Vagina (tissue), 2 donors: ENCODE measurements at regions not wholly inside any gene's neighbourhood (a gene's known extent, or its start where the extent isn't known, plus 50 kb on each side); places are given as distances from the start of the nearest gene placed in this dataset.

Experiments
- DNase-seq, 2 donors: peaks; one replicate each; pipeline ENCODE4 v3.0.0-alpha.2; 2017; ENCODE audit errors: extremely low spot score in 2 of 2
- H3K27ac ChIP-seq: fragments of 200-600 bp; sonication (generic); one replicate; pipeline ENCODE4 v1.5.1; 2019
- H3K27me3 ChIP-seq: fragments of 200-600 bp; sonication (generic); one replicate; pipeline ENCODE4 v1.5.1; 2019
- H3K36me3 ChIP-seq, 2 donors: fragments of 200-600 bp; sonication (generic); one replicate each; pipeline ENCODE4 v1.5.1; 2017 to 2019
- H3K4me1 ChIP-seq: fragments of 200-600 bp; sonication (generic); one replicate; pipeline ENCODE4 v1.5.1; 2019
- H3K4me3 ChIP-seq, 2 donors: fragments of 200-600 bp; sonication (generic); 1 replicate in 1 of 2; 2 replicates in 1 of 2; pipeline ENCODE4 v1.5.1; 2016 to 2019
- H3K9me3 ChIP-seq: fragments of 200-600 bp; sonication (generic); one replicate; pipeline ENCODE4 v1.5.1; 2019
- POLR2A ChIP-seq, 2 donors: fragments of 450-650 bp; IDR thresholded peaks; one replicate each; pipeline ENCODE4 v1.6.1; 2017; ENCODE audit warnings: antibody characterized with exemption in 2 of 2, mild to moderate bottlenecking in 2 of 2, moderate library complexity in 2 of 2
- POLR2AphosphoS5 ChIP-seq, 2 donors: sonication (generic); formaldehyde crosslinking; IDR thresholded peaks; one replicate each; pipeline ENCODE4 v1.9.0; 2017; ENCODE audit warnings: antibody characterized with exemption in 2 of 2, mild to moderate bottlenecking in 2 of 2, low read depth in 1 of 2; ENCODE audit not compliant: insufficient read depth in 1 of 2
- intact Hi-C: fragments of 100-400 bp; cut with DNase I; formaldehyde crosslinking; loops from one replicate; pipeline ENCODE4 v1.15.1; 2023
- TF ChIP-seq, protein P1 (sequence below), 3 experiments: fragments of 450-650 bp in 2 of 3; fragments of 200-600 bp in 1 of 3; sonication (generic) in 1 of 3; IDR thresholded peaks; one replicate each; pipeline ENCODE4 v1.5.1; 2017 to 2019; ENCODE audit warnings: antibody characterized with exemption in 3 of 3, mild to moderate bottlenecking in 2 of 3, moderate library complexity in 2 of 3

DNA sequence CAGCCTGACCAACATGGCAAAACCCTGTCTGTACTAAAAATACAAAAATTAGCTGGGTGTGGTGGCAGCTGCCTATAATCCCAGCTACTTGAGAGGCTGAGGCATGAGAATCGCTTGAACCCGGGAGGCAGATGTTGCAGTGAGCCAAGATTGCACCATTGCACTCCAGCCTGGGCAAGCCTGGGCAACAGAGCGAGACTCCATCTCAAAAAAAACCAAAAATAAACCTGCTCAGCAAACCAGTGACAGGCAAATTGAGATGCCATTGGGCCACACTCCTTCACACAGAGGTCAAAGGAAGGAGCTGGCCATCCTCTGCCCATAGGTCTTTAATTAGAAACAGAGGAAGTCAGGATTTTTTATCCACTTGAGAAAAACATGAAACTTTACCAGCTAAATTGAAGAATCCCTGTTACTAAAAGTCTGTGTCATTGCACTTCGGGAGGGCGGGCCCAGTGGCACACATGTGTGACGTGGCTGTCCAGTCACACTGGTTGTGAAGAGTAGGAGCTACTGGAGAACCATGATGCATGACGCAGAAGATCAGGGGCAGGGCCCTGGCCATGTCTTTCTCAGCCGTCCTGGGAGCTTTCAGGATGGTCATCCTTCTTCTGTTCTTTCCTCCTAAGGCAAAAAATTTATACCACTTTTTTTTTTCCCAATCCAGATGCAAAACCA is 118.3 kb upstream of the ZNF438 start:
- no peaks in the 10 kb centered on the region for H3K9me3 ChIP-seq
- no peak for TF ChIP-seq POLR2AphosphoS5 (IDR thresholded peaks at IDR 0.05; ENCODE audit: insufficient read depth in 1 of 2, low read depth in 1 of 2)
- TF ChIP-seq, protein P1, sequence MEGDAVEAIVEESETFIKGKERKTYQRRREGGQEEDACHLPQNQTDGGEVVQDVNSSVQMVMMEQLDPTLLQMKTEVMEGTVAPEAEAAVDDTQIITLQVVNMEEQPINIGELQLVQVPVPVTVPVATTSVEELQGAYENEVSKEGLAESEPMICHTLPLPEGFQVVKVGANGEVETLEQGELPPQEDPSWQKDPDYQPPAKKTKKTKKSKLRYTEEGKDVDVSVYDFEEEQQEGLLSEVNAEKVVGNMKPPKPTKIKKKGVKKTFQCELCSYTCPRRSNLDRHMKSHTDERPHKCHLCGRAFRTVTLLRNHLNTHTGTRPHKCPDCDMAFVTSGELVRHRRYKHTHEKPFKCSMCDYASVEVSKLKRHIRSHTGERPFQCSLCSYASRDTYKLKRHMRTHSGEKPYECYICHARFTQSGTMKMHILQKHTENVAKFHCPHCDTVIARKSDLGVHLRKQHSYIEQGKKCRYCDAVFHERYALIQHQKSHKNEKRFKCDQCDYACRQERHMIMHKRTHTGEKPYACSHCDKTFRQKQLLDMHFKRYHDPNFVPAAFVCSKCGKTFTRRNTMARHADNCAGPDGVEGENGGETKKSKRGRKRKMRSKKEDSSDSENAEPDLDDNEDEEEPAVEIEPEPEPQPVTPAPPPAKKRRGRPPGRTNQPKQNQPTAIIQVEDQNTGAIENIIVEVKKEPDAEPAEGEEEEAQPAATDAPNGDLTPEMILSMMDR (IDR thresholded peaks at IDR 0.05), result no peak
- no peak for TF ChIP-seq POLR2A (IDR thresholded peaks at IDR 0.05)
- H3K27me3 ChIP-seq, result no peaks in the 10 kb centered on the region
- no peaks in the 10 kb centered on the region for H3K36me3 ChIP-seq
- H3K27ac ChIP-seq, result no peak overlapping the region
- DNase-seq, result no peak
- H3K4me1 ChIP-seq, result peaks cover 19% of the 10 kb centered on the region
- intact Hi-C loops, result no loop called here
- no peak overlapping the region for H3K4me3 ChIP-seq

DNA sequence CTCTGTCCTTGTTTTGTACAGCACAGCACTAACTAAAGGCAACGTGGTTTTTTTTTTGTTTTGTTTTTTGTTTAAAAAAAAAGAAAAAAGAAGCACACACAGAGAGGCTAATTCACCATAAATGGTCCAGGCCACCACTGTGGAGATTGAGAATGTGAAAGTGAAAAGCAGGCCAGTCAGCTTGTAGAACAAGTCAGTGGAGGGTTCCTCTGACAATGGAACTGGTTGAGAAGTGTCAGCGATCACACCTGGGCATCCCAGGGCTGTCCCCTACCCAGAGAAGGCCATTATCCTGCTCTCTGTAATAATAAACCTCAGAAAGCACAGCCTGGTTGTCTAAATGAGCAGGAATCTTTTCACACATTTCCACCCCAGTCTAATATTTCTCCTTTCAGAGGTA is 119.6 kb upstream of the ZNF438 start:
- H3K4me1 ChIP-seq, result peaks cover 11% of the 10 kb centered on the region
- no peaks in the 10 kb centered on the region for H3K9me3 ChIP-seq
- TF ChIP-seq POLR2A (IDR thresholded peaks at IDR 0.05), result no peak
- TF ChIP-seq POLR2AphosphoS5 (IDR thresholded peaks at IDR 0.05; ENCODE audit: insufficient read depth in 1 of 2, low read depth in 1 of 2), result no peak
- TF ChIP-seq, protein P1 (IDR thresholded peaks at IDR 0.05), result no peak
- no peak overlapping the region for H3K27ac ChIP-seq
- DNase-seq, result no peak
- intact Hi-C loops, result no loop called here
- H3K36me3 ChIP-seq, result no peaks in the 10 kb centered on the region
- H3K4me3 ChIP-seq, result no peak overlapping the region
- no peaks in the 10 kb centered on the region for H3K27me3 ChIP-seq

DNA sequence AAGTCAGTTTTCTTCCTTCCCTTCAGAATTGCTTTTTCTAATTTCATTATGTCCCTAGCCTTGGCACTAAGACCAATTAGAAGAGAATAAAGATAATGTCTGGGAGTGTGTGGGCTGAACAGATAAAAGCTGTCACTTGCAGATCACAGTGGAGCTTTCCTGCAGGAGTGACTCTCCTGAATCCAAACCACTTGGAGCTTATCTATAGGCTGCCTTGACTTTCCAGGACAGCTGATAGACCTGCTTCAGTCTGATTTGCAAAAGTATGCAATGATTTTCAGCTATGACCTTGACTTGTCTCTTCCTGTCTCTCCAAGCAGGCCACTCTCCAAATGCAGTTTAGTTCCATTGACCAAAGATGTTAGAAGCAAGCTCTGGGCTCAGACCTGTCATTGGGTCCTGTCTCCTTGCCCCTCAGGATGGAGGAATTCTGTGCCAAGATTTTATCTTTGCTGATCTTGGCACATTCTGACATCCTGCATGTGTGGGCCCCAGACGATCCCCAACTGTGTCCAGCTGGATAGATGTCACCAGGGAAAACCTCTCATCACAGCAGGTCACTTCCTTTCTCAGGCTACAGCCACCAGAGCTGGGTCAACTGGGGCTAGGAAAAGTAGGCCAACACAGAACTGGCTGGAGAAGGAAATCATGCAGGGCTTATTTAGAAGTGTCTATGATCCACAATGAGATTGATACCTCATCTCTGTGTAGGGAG is 120.9 kb upstream of the ZNF438 start:
- H3K4me3 ChIP-seq, result no peak overlapping the region
- no peak overlapping the region for H3K27ac ChIP-seq
- intact Hi-C loops, result no loop called here
- H3K36me3 ChIP-seq, result no peaks in the 10 kb centered on the region
- H3K4me1 ChIP-seq, result peaks cover 8% of the 10 kb centered on the region
- no peaks in the 10 kb centered on the region for H3K9me3 ChIP-seq
- no peaks in the 10 kb centered on the region for H3K27me3 ChIP-seq
- TF ChIP-seq POLR2A (IDR thresholded peaks at IDR 0.05), result no peak
- no peak for DNase-seq

DNA sequence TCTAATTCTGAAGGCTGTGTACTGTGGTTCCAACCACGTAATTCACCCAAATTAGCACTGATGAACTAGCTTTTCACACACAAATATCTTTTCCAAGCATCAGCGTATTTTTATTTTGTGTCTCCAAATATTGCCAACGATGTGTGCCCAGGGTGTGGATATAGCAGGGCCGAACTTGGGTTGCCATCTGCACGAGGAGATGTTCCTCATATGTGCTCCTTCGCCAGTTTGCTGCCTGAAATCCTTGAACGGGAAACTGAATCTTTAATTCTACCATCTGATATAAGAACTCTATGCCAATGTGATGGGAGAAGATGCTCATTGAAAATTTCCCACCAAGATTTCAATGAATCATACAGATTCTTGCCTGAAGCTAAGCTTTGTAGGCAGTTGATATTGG is 121.5 kb upstream of the ZNF438 start:
- H3K27me3 ChIP-seq, result no peaks in the 10 kb centered on the region
- H3K27ac ChIP-seq, result no peak overlapping the region
- TF ChIP-seq POLR2A (IDR thresholded peaks at IDR 0.05) (no peak), POLR2AphosphoS5 (IDR thresholded peaks at IDR 0.05; ENCODE audit: insufficient read depth in 1 of 2, low read depth in 1 of 2) (no peak)
- TF ChIP-seq, protein P1 (IDR thresholded peaks at IDR 0.05), result no peak
- intact Hi-C loops, result no loop called here
- no peaks in the 10 kb centered on the region for H3K36me3 ChIP-seq
- H3K9me3 ChIP-seq, result no peaks in the 10 kb centered on the region
- H3K4me1 ChIP-seq, result peaks cover 13% of the 10 kb centered on the region
- no peak overlapping the region for H3K4me3 ChIP-seq
- no peak for DNase-seq

DNA sequence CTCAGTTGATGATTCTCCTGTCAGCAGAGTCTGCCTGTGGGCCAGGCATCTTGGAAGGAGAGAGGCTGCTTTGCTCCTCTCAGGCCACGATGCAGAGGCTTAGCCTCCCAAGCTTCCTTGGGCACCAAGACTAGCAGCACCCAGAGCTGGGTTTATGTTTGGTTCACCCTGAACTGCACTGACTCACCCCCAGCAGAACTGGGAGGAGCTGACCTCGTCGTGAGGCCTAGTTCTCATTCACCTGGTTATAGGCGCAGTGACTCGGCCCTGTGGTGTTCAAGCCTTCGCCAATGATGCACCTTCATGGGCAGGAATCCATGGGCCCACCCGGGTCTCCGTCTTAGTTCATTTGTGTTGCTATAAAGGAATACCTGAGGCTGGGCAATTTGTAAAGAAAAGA is 122.0 kb upstream of the ZNF438 start:
- H3K36me3 ChIP-seq, result no peaks in the 10 kb centered on the region
- H3K4me3 ChIP-seq, result no peak overlapping the region
- H3K4me1 ChIP-seq, result peaks cover 14% of the 10 kb centered on the region
- TF ChIP-seq POLR2AphosphoS5 (IDR thresholded peaks at IDR 0.05; ENCODE audit: insufficient read depth in 1 of 2, low read depth in 1 of 2), result no peak
- TF ChIP-seq, protein P1 (IDR thresholded peaks at IDR 0.05), result no peak
- TF ChIP-seq POLR2A (IDR thresholded peaks at IDR 0.05), result no peak
- no peak for DNase-seq
- no peaks in the 10 kb centered on the region for H3K27me3 ChIP-seq
- H3K9me3 ChIP-seq, result no peaks in the 10 kb centered on the region
- no peak overlapping the region for H3K27ac ChIP-seq
- intact Hi-C loops, result no loop called here
